DMS 273 (cell line): ENCODE measurements at regions not wholly inside any gene's neighbourhood (a gene's known extent, or its start where the extent isn't known, plus 50 kb on each side); places are given as distances from the start of the nearest gene placed in this dataset.

Experiments used
- DNase-seq: peaks from one replicate; lab custom pipeline; 2025; ENCODE audit not compliant: unreplicated experiment; lab: John Stamatoyannopoulos, UW

DNA sequence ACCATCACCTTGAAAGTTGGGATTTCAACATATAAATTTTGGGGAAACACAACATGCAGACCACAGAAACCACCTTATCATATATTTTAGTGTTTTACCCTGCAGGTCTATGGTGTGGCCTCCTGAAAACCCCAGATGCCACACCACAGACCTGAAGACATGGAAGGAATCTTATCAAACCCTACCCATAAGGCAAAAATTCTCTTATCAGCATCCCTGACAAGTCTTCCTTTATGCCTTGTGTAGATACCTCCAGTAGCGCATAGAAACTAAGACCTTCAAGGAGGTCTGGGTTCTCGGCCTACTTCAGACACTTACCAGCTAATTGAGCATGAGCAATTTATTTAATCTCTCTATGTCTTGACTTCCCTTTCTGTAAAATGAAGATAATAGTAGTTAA is 59.1 kb upstream of the SLC14A2 start:
- DNase-seq = no peak

- no peak for DNase-seq
Observed at GRCh38 chr18:45557287-45557686, 58.0 kb upstream of the SLC14A2 start.

DNA sequence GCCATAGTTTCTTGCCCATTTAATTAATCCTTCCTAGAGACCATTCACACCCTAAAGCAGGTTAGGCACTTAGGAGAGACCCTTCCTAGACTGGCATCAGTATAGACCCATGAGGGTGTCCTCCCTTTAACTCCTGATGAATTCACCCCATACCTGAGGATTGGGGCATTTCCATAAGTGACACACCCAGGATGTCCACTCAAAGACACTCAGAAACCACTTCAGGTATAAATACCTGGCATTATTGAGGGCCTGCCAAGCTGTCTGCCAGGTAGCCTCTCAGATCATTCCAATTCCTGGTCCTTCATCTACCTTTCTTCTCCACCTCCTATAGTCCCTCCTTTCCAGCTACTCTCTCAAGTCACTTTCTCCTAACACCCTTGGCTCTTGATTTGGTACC is 57.5 kb upstream of the SLC14A2 start:
- no peak for DNase-seq

- no peak for DNase-seq
Observed at GRCh38 chr18:45559258-45559657, 56.0 kb upstream of the SLC14A2 start.

DNA sequence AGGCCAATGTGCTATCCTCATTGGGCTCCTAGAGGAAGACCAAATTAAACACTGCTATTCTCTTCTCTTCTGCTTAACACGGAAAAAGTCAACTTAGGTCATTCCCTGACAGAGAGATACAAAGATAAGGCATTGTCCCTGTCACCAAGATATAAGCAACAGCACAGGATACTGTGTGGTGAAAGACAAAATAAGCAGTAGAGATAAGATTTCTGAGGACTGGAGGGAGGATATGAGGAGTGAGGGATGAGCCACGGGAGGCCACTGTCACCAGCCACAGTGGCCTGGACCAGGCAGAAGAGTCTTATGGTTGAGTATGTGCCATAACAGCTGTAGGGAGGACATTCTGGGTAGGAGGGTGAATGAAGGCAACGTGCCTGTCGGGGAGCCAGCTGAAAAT is 54.4 kb upstream of the SLC14A2 start:
- no peak for DNase-seq

GRCh38 chr18:45562567-45563479 is 52.5 kb upstream of the SLC14A2 start:
- no peak for DNase-seq

GRCh38 chr18:45565280-45565970 is 49.9 kb upstream of the SLC14A2 start:
- no peak for DNase-seq
